DOHH2 (cell line): ENCODE measurements at regions not wholly inside any gene's neighbourhood (a gene's known extent, or its start where the extent isn't known, plus 50 kb on each side); places are given as distances from the start of the nearest gene placed in this dataset.

Experiments used
- H3F3A ChIP-seq: fragments of 200-600 bp; sonication (generic), shearing (Covaris generic); 2 replicates; pipeline ENCODE4 v1.6.0; 2016; ENCODE audit warnings: antibody characterized with exemption, mild to moderate bottlenecking; ENCODE audit not compliant: control insufficient read depth, insufficient read depth
- H3K27ac ChIP-seq: fragments of 200-600 bp; sonication (generic); 2 replicates; pipeline ENCODE4 v1.5.1; 2014; ENCODE audit warnings: low read depth, mild to moderate bottlenecking, low read length, moderate library complexity
- H3K27me3 ChIP-seq: fragments of 200-600 bp; sonication (generic); 2 replicates; pipeline ENCODE4 v1.6.1; 2014; ENCODE audit warnings: mild to moderate bottlenecking, low read length, mixed read lengths; ENCODE audit not compliant: control insufficient read depth
- H3K36me3 ChIP-seq: fragments of 200-600 bp; sonication (generic); 2 replicates; pipeline ENCODE4 v1.6.1; 2014; ENCODE audit warnings: mild to moderate bottlenecking, low read length, moderate library complexity, mixed read lengths; ENCODE audit not compliant: control insufficient read depth
- H3K4me1 ChIP-seq: fragments of 200-600 bp; sonication (generic); 2 replicates; pipeline ENCODE4 v1.6.1; 2014; ENCODE audit warnings: mild to moderate bottlenecking, low read length, mixed read lengths; ENCODE audit not compliant: control insufficient read depth
- H3K4me2 ChIP-seq: fragments of 200-600 bp; sonication (generic); 2 replicates; pipeline ENCODE4 v1.6.0; 2014; ENCODE audit warnings: mild to moderate bottlenecking, low read length, moderate library complexity
- H3K4me3 ChIP-seq: fragments of 200-600 bp; sonication (generic); 2 replicates; pipeline ENCODE4 v1.5.1; 2014; ENCODE audit warnings: mild to moderate bottlenecking, low read length, mixed read lengths
- H3K79me2 ChIP-seq: fragments of 200-600 bp; sonication (generic); 2 replicates; pipeline ENCODE4 v1.6.1; 2014; ENCODE audit warnings: mild to moderate bottlenecking, low read length, mixed read lengths; ENCODE audit not compliant: control insufficient read depth
- H3K9me2 ChIP-seq: fragments of 200-600 bp; sonication (generic); replicated peaks from 2 replicates; pipeline ENCODE4 v1.6.1; 2014; ENCODE audit warnings: mild to moderate bottlenecking, low read length, mixed read lengths; ENCODE audit not compliant: control insufficient read depth
- H3K9me3 ChIP-seq: fragments of 200-600 bp; sonication (generic); 2 replicates; pipeline ENCODE4 v1.6.1; 2014; ENCODE audit warnings: antibody characterized with exemption, low read length, mixed read lengths; ENCODE audit not compliant: control insufficient read depth, insufficient read depth
- H4K20me1 ChIP-seq: fragments of 200-600 bp; sonication (generic); 2 replicates; pipeline ENCODE4 v1.6.0; 2014; ENCODE audit warnings: low read depth, mild to moderate bottlenecking, antibody characterized with exemption, low read length, moderate library complexity; ENCODE audit not compliant: control insufficient read depth, insufficient read depth
- CTCF ChIP-seq: fragments of 200-600 bp; sonication (generic); IDR thresholded peaks from one replicate; pipeline ENCODE4 v1.5.1; 2014; ENCODE audit warnings: antibody characterized with exemption, mild to moderate bottlenecking, low read depth, low read length; ENCODE audit not compliant: poor library complexity, severe bottlenecking
- EZH2phosphoT487 ChIP-seq: fragments of 200-600 bp; sonication (generic); IDR thresholded peaks from 2 replicates; pipeline ENCODE4 v1.6.1; 2017; ENCODE audit warnings: borderline replicate concordance, mild to moderate bottlenecking, antibody characterized with exemption, low read length, moderate library complexity, mixed read lengths

- H3K79me2 ChIP-seq: no peaks in the 10 kb centered on the region
- no peak overlapping the region for H3K4me2 ChIP-seq
- no peak overlapping the region for H3K4me3 ChIP-seq
- H3K4me1 ChIP-seq: peaks cover 44% of the 10 kb centered on the region
- H3K9me2 ChIP-seq: no peaks in the 10 kb centered on the region
- H3K27me3 ChIP-seq: no peaks in the 10 kb centered on the region
- H4K20me1 ChIP-seq: no peaks in the 10 kb centered on the region
- H3K27ac ChIP-seq: no peak overlapping the region
- TF ChIP-seq EZH2phosphoT487: no peak
- TF ChIP-seq CTCF: no peak
- peaks cover 6% of the 10 kb centered on the region for H3F3A ChIP-seq
- no peaks in the 10 kb centered on the region for H3K9me3 ChIP-seq
- H3K36me3 ChIP-seq: no peaks in the 10 kb centered on the region
Observed at GRCh38 chr3:72308641-72309040, 523.7 kb upstream of the PROK2 start.

- Histone ChIP-seq H4K20me1 (no peaks in the 10 kb centered on the region), H3K27ac (no peak overlapping the region), H3K79me2 (no peaks in the 10 kb centered on the region), H3K27me3 (no peaks in the 10 kb centered on the region), H3K36me3 (no peaks in the 10 kb centered on the region), H3K4me1 (peaks cover 43% of the 10 kb centered on the region), H3K9me2 (no peaks in the 10 kb centered on the region), H3K4me2 (no peak overlapping the region), H3F3A (peaks cover 6% of the 10 kb centered on the region), H3K4me3 (no peak overlapping the region), H3K9me3 (no peaks in the 10 kb centered on the region)
- no peak for TF ChIP-seq EZH2phosphoT487
- TF ChIP-seq CTCF: no peak
Observed at GRCh38 chr3:72307438-72308115, 522.6 kb upstream of the PROK2 start.

GRCh38 chr3:72306800-72307341, 521.9 kb upstream of the PROK2 start:
- Histone ChIP-seq H3K79me2 (no peaks in the 10 kb centered on the region), H3K4me3 (no peak overlapping the region), H3K27ac (no peak overlapping the region), H3K4me1 (peaks cover 36% of the 10 kb centered on the region), H3K9me3 (no peaks in the 10 kb centered on the region), H4K20me1 (no peaks in the 10 kb centered on the region), H3F3A (peaks cover 6% of the 10 kb centered on the region), H3K9me2 (no peaks in the 10 kb centered on the region), H3K36me3 (no peaks in the 10 kb centered on the region), H3K4me2 (no peak overlapping the region), H3K27me3 (no peaks in the 10 kb centered on the region)
- TF ChIP-seq CTCF (no peak), EZH2phosphoT487 (no peak)
